ENCODE measurements at regions not wholly inside any gene's neighbourhood (a gene's known extent, or its start where the extent isn't known, plus 50 kb on each side); places are given as distances from the start of the nearest gene placed in this dataset.
"Not testable (repeated sequence)": the region's sequence is repeated elsewhere in the genome, so short reads cannot be mapped to it uniquely, and the experiment has no call there.

DNA sequence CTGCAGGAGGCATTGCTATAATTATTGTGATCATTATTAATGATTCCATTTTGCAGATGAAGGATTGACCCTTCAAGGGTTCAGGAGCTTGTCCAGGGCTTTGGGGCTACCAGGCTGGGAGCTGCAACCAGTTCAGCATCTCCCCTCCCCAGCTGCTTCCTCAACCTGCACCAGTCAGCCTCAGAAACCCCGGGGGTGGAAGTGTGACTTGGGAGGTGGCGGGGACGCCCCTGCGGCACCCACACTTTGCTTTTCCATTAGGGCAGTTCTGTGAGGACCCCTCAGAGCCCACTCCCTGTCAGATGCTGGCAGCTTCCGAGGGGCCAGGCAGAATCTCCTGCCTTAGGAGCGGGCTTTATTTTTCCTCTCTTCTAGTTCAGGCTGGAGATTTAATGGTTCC, 85.6 kb downstream of the OLFM1 start:
- H3K4me3 ChIP-seq (ENCODE audit: low read depth, low read length): no peak overlapping the region
- TF ChIP-seq, protein P1, sequence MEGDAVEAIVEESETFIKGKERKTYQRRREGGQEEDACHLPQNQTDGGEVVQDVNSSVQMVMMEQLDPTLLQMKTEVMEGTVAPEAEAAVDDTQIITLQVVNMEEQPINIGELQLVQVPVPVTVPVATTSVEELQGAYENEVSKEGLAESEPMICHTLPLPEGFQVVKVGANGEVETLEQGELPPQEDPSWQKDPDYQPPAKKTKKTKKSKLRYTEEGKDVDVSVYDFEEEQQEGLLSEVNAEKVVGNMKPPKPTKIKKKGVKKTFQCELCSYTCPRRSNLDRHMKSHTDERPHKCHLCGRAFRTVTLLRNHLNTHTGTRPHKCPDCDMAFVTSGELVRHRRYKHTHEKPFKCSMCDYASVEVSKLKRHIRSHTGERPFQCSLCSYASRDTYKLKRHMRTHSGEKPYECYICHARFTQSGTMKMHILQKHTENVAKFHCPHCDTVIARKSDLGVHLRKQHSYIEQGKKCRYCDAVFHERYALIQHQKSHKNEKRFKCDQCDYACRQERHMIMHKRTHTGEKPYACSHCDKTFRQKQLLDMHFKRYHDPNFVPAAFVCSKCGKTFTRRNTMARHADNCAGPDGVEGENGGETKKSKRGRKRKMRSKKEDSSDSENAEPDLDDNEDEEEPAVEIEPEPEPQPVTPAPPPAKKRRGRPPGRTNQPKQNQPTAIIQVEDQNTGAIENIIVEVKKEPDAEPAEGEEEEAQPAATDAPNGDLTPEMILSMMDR (IDR thresholded peaks at IDR 0.05; ENCODE audit: borderline replicate concordance, insufficient read depth, low read depth, low read length): no peak

DNA sequence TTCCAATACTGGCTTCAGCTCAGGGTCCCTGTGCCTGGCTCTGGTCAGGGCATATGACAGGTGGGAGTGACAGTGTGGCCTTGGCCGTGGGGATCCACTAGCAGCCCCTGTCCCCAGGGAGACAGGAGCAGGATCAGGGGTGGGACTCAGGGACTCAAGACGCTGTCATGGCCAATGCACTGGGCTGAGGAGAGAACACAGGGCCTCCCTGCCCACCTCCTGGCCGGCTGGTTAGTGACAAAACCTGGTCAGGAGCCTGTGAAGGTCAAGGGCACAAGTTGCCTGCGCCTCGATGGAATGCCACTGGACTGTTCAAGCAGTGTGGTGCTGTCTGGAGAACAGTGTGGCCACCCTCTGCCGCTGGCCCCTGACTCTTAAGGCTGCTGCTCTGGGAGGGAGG, 86.8 kb downstream of the OLFM1 start:
- H3K4me3 ChIP-seq (ENCODE audit: low read depth, low read length): no peak overlapping the region
- TF ChIP-seq, protein P1 (IDR thresholded peaks at IDR 0.05; ENCODE audit: borderline replicate concordance, insufficient read depth, low read depth, low read length): no peak

DNA sequence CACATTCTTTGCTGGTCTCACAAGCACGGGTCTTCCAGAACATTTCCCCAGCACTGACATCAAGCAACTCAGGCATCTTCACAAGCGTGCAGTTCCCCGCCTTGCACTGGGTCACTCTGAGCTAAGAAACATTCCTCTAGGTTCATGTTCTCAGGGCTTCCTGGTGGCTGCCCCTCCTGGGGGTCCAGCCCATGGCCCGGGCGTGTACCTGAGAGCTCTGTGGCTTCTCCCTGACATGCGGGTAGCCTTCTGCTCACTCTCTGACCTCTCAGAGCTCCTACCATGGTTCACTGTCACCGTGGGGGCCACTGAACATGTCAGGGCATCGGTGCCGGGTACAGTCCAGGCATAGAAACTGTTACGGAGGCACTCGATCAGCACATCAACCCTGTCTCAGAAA, 87.5 kb downstream of the OLFM1 start:
- TF ChIP-seq, protein P1 (IDR thresholded peaks at IDR 0.05; ENCODE audit: borderline replicate concordance, insufficient read depth, low read depth, low read length): no peak

DNA sequence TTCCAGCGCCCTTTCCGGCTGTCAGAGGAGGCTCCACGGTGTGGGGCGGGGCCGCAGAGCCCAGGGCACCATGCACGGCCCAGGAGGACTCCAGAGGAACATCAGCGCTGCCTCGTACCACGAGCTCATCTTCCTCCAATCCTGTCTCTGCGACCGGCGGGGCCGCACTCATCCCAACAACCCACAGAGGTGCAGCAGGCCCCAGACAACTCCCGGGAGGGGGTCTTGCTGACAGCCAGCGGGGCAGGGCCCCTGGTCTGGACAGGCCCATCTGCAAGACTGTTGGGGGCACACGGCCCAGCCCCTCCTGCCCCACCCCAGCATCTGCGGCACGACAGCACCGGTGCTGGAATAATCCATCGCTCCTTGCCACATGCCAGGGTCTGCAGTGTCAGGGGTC, 88.8 kb downstream of the OLFM1 start:
- TF ChIP-seq, protein P1 (IDR thresholded peaks at IDR 0.05; ENCODE audit: borderline replicate concordance, insufficient read depth, low read depth, low read length): no peak
- H3K4me3 ChIP-seq (ENCODE audit: low read depth, low read length): no peak overlapping the region

More for the DNA sequence above, 87.5 kb downstream of the OLFM1 start:
- no peak overlapping the region for H3K4me3 ChIP-seq (ENCODE audit: low read depth, low read length)

DNA sequence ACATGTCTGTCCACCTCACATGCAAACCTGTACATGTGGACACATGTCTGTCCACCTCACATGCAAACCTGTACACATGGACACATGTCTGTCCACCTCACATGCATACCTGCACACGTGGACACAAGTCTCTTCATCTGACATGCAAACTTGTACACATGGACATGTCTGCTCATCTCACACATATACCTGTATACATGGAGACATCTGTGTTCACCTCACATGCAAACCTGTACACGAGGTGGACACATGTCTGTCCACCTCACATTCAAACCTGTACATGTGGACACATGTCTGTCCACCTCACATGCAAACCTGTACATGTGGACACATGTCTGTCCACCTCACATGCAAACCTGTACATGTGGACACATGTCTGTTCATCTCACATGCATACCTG, 90.1 kb downstream of the OLFM1 start:
- not testable (repeated sequence) for H3K4me3 ChIP-seq (ENCODE audit: low read depth, low read length)

DNA sequence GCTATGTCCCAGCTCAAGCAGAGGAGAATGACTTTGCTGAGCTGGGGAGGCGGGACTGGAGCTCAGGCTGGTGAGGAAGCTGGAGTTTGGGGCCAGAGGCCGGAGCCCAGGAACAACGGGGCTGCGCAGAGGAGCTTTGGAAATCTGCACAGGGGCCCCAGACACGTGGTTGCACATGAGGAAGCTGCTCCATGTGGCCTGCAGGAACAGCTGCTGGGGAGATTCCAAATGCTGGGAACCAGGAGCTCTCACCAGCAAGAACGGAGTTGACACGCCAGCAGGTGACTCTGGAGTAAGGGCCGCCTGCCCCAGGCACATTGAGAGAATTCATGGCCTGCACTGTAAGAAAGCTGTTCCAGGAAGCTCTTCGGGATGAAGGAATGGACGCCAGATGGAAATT, 91.0 kb downstream of the OLFM1 start:
- TF ChIP-seq, protein P1 (IDR thresholded peaks at IDR 0.05; ENCODE audit: borderline replicate concordance, insufficient read depth, low read depth, low read length): no peak
- H3K4me3 ChIP-seq (ENCODE audit: low read depth, low read length): no peak overlapping the region

DNA sequence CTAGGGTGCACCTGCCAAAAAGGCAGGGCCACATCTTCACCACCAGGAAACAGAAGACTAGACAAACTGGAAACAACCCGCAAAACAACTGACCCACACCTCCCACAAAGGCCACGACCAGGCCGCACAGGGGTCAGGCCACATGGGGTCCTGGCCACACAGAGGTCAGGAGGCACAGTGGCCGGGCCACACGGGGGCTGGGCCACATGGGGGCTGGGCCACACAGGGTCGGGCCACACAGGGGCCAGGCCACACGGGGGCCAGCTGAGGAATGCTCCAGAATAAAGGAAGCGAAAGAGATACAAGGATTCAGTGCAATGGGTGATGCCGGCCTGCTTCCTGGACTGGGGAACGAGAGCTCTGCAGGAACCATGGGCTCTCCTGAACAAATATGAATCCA, 91.6 kb downstream of the OLFM1 start:
- H3K4me3 ChIP-seq (ENCODE audit: low read depth, low read length): no peak overlapping the region
- TF ChIP-seq, protein P1 (IDR thresholded peaks at IDR 0.05; ENCODE audit: borderline replicate concordance, insufficient read depth, low read depth, low read length): no peak

DNA sequence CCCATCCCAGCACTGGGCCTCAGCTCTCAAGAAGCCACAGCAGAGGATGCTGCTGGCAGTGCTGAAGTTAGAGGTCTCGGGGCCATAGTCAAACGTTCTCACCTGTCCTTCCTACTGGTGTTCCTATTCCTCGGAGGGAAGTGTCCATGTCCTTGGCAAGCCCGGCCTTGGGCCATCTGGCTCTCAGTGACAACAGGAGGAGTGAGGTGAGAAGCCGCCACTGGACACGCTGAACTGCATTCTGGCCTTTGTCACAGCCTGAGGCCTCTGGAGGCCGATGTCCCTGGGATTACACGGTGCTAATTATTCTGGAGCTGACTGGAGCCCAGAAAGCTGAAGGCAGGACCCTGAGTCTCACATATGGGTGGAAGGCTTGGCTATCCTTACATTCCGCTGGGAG, 92.5 kb downstream of the OLFM1 start:
- H3K4me3 ChIP-seq (ENCODE audit: low read depth, low read length): no peak overlapping the region
- TF ChIP-seq, protein P1 (IDR thresholded peaks at IDR 0.05; ENCODE audit: borderline replicate concordance, insufficient read depth, low read depth, low read length): no peak

All from GM12875 (cell line).